ENCODE measurements at regions not wholly inside any gene's neighbourhood (a gene's known extent, or its start where the extent isn't known, plus 50 kb on each side); places are given as distances from the start of the nearest gene placed in this dataset.
"Not testable (repeated sequence)": the region's sequence is repeated elsewhere in the genome, so short reads cannot be mapped to it uniquely, and the experiment has no call there.

- intact Hi-C loops (cut with DNase I; ENCODE audit: low total_unique reads) = no loop called here
These were observed 953.8 kb downstream of the TRHDE start for GRCh38 chr12:73225941-73226340.

DNA sequence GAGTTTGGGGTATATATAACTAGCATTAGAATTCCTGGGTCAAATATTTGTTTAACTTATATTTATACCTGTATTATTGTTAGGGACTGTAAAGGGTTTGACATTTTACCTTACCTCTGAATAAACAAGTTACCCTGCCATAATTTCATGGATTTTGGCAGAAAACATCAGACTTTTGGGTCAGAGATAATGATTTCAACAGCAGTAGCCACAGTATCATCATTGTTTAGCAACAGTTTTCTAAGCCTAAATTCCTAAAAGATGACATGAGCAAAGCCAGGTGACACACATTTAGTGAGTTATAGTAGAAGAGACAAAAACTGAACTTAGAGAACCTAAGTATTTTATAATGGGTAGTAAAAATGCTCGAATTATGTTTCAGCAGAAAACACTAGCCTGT lies 954.4 kb downstream of the TRHDE start:
- no peak for DNase-seq
- no peaks in the 10 kb centered on the region for H3K9me3 ChIP-seq
- TF ChIP-seq, protein P1, sequence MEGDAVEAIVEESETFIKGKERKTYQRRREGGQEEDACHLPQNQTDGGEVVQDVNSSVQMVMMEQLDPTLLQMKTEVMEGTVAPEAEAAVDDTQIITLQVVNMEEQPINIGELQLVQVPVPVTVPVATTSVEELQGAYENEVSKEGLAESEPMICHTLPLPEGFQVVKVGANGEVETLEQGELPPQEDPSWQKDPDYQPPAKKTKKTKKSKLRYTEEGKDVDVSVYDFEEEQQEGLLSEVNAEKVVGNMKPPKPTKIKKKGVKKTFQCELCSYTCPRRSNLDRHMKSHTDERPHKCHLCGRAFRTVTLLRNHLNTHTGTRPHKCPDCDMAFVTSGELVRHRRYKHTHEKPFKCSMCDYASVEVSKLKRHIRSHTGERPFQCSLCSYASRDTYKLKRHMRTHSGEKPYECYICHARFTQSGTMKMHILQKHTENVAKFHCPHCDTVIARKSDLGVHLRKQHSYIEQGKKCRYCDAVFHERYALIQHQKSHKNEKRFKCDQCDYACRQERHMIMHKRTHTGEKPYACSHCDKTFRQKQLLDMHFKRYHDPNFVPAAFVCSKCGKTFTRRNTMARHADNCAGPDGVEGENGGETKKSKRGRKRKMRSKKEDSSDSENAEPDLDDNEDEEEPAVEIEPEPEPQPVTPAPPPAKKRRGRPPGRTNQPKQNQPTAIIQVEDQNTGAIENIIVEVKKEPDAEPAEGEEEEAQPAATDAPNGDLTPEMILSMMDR (IDR thresholded peaks at IDR 0.05) = no peak
- H3K4me1 ChIP-seq = no peaks in the 10 kb centered on the region
- H3K27me3 ChIP-seq = no peaks in the 10 kb centered on the region
- H3K36me3 ChIP-seq = no peaks in the 10 kb centered on the region
- intact Hi-C loops (cut with DNase I; ENCODE audit: low total_unique reads) = no loop called here
- H3K4me3 ChIP-seq = no peak overlapping the region
- no peak overlapping the region for H3K27ac ChIP-seq

More at GRCh38 chr12:73225941-73226340, 953.8 kb downstream of the TRHDE start:
- Histone ChIP-seq H3K27me3 (no peaks in the 10 kb centered on the region), H3K9me3 (no peaks in the 10 kb centered on the region), H3K36me3 (no peaks in the 10 kb centered on the region), H3K4me1 (no peaks in the 10 kb centered on the region), H3K27ac (no peak overlapping the region), H3K4me3 (no peak overlapping the region)
- DNase-seq = no peak
- TF ChIP-seq, protein P1 (IDR thresholded peaks at IDR 0.05) = no peak

- H3K4me3 ChIP-seq; H3K27me3 ChIP-seq; H3K9me3 ChIP-seq; DNase-seq; H3K36me3 ChIP-seq; H3K27ac ChIP-seq; H3K4me1 ChIP-seq; intact Hi-C loops (cut with DNase I; ENCODE audit: low total_unique reads): not testable (repeated sequence)
These were observed 956.7 kb downstream of the TRHDE start for GRCh38 chr12:73228828-73229227.

- no peak overlapping the region for H3K4me3 ChIP-seq
- no peak for DNase-seq
- no peaks in the 10 kb centered on the region for H3K4me1 ChIP-seq
- no peak overlapping the region for H3K27ac ChIP-seq
- no peaks in the 10 kb centered on the region for H3K27me3 ChIP-seq
- intact Hi-C loops (cut with DNase I; ENCODE audit: low total_unique reads) = no loop called here
- no peaks in the 10 kb centered on the region for H3K36me3 ChIP-seq
- H3K9me3 ChIP-seq = peaks cover 0 to 9% (median 0%) of the 10 kb centered on the region in 3 donors
- TF ChIP-seq, protein P1 (IDR thresholded peaks at IDR 0.05) = no peak
These were observed 963.2 kb downstream of the TRHDE start for GRCh38 chr12:73235387-73235786.

DNA sequence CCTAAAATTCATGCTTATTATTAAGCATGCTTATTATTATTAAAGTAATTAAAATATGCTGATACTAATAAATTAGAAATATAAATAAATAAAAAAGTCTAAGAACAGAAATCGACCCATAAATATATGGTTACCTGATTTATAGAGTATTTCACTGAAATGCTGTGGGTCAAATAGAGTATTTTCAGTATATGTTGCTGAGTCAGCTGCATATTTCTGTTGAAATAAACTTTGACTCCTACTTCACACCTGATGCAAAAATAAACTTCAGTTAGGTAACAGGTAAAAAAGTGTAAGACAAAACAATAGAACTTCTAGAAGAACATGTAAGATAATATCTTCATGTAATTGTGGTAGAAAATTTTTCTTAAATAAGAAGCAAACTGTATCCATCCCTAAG lies 967.9 kb downstream of the TRHDE start:
- Histone ChIP-seq H3K36me3 (no peaks in the 10 kb centered on the region), H3K4me1 (no peaks in the 10 kb centered on the region), H3K4me3 (no peak overlapping the region), H3K9me3 (no peaks in the 10 kb centered on the region), H3K27ac (no peak overlapping the region), H3K27me3 (no peaks in the 10 kb centered on the region)
- no peak for DNase-seq
- TF ChIP-seq, protein P1 (IDR thresholded peaks at IDR 0.05) = no peak
- intact Hi-C loops (cut with DNase I; ENCODE audit: low total_unique reads) = no loop called here

DNA sequence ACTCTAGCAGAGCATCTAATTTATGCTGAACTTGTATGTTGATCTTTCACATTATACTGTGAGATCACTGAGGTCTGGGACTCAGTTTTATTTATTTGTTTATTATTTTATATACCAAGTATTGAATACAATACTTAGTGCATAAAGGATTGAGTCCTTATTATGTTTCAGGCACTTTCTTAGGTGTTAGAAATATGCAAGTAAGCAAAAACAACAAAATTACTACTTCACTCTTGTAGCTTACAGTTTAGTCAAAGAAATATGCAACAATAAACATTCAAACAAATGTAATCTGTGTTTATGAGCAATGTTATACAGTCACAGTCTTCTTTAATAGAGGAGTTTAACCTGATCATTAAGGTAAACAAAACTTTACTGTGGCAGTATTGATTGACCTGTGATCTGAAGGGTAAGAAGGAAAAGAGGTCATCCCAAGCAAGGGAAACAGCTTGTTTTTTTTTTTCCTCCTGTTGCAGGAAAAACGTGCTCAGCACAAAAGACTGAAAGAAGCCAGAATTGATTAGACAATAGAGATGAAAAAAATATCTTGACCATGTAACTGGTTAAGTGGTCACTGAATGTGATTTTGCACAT lies 990.7 kb downstream of the TRHDE start:
- DNase-seq = no peak
- Histone ChIP-seq H3K27me3 (no peaks in the 10 kb centered on the region), H3K4me3 (no peak overlapping the region), H3K36me3 (no peaks in the 10 kb centered on the region), H3K4me1 (no peaks in the 10 kb centered on the region), H3K9me3 (no peaks in the 10 kb centered on the region), H3K27ac (no peak overlapping the region)
- intact Hi-C loops (cut with DNase I; ENCODE audit: low total_unique reads) = no loop called here
- TF ChIP-seq, protein P1 (IDR thresholded peaks at IDR 0.05) = no peak
